Esophagus squamous epithelium (tissue), 5 donors: ENCODE measurements at regions not wholly inside any gene's neighbourhood (a gene's known extent, or its start where the extent isn't known, plus 50 kb on each side); places are given as distances from the start of the nearest gene placed in this dataset.

Source experiments
- DNase-seq: peaks from one replicate; lab custom pipeline; 2025; lab: John Stamatoyannopoulos, UW
- H3K27ac ChIP-seq, 4 donors: fragments of 200-600 bp; sonication (generic); one replicate each; pipeline ENCODE4 v1.5.1; 2016 to 2019; ENCODE audit warnings: mild to moderate bottlenecking in 1 of 4
- H3K27me3 ChIP-seq, 4 donors: fragments of 200-600 bp; sonication (generic); 1 replicate in 3 of 4; 2 replicates in 1 of 4; pipeline versions ENCODE4 v1.5.1 to v1.6.0; 2017 to 2021; ENCODE audit warnings: antibody characterized with exemption in 1 of 4
- H3K36me3 ChIP-seq, 3 donors: fragments of 200-600 bp; sonication (generic); one replicate each; pipeline ENCODE4 v1.5.1; 2016 to 2019
- H3K4me1 ChIP-seq, 3 donors: fragments of 200-600 bp; sonication (generic); one replicate each; pipeline ENCODE4 v1.5.1; 2017 to 2019
- H3K4me3 ChIP-seq, 4 donors: fragments of 200-600 bp; sonication (generic); 1 replicate in 3 of 4; 2 replicates in 1 of 4; pipeline ENCODE4 v1.5.1; 2016 to 2019; ENCODE audit warnings: mild to moderate bottlenecking in 2 of 4, moderate library complexity in 1 of 4
- H3K9me3 ChIP-seq, 3 donors: fragments of 200-600 bp; sonication (generic); one replicate each; pipeline ENCODE4 v1.5.1; 2016 to 2019
- CTCF ChIP-seq, 6 experiments: fragments of 450-650 bp in 4 of 6; fragments of 200-600 bp in 2 of 6; sonication (generic) in 2 of 6; IDR thresholded peaks; one replicate each; pipeline ENCODE4 v1.5.1; 2016 to 2019; ENCODE audit warnings: antibody characterized with exemption in 6 of 6, mild to moderate bottlenecking in 4 of 6, moderate library complexity in 4 of 6
- POLR2A ChIP-seq, 4 donors: fragments of 450-650 bp; IDR thresholded peaks; one replicate each; pipeline ENCODE4 v1.6.1; 2017; ENCODE audit warnings: antibody characterized with exemption in 4 of 4, mild to moderate bottlenecking in 4 of 4, moderate library complexity in 3 of 4
- WGBS, 2 donors: methylation state at CpG; one replicate each; pipeline ENCODE4 v1.1.5; 2018; 5-methylcytosine and 5-hydroxymethylcytosine counted together
- intact Hi-C: fragments of 100-400 bp; cut with DNase I; formaldehyde crosslinking; loops from one replicate; pipeline ENCODE4 v1.15.0; 2022
- donor health status: DM: yes; HTN: yes; CAD: no.

GRCh38 chr15:25234831-25235230 is 204.0 kb downstream of the UBE3A start:
- Histone ChIP-seq H3K9me3 (peaks cover 0 to 89% (median 40%) of the 10 kb centered on the region in 3 donors), H3K36me3 (no peaks in the 10 kb centered on the region), H3K27ac (no peak overlapping the region), H3K4me1 (no peaks in the 10 kb centered on the region), H3K4me3 (no peak overlapping the region), H3K27me3 (no peaks in the 10 kb centered on the region)
- intact Hi-C loops: no loop called here
- no peak for DNase-seq
- TF ChIP-seq POLR2A (IDR thresholded peaks at IDR 0.05) (no peak), CTCF (IDR thresholded peaks at IDR 0.05) (no peak)
- WGBS, 2 donors: 87% methylated on average over 5 of the region's 9 CpGs; no CpG with 5 or more reads in 1 of the 2 donors

GRCh38 chr15:25235391-25235790 is 203.4 kb downstream of the UBE3A start:
- Histone ChIP-seq H3K4me1 (no peaks in the 10 kb centered on the region), H3K9me3 (peaks cover 0 to 89% (median 40%) of the 10 kb centered on the region in 3 donors), H3K4me3 (no peak overlapping the region), H3K27me3 (no peaks in the 10 kb centered on the region), H3K36me3 (no peaks in the 10 kb centered on the region), H3K27ac (no peak overlapping the region)
- DNase-seq: no peak
- intact Hi-C loops: no loop called here
- WGBS, 2 donors: 55% methylated on average over 2 of the region's 5 CpGs; no CpG with 5 or more reads in 1 of the 2 donors
- no peak for TF ChIP-seq CTCF (IDR thresholded peaks at IDR 0.05)
- no peak for TF ChIP-seq POLR2A (IDR thresholded peaks at IDR 0.05)

- DNase-seq: no peak
- peaks cover 0 to 89% (median 34%) of the 10 kb centered on the region in 3 donors for H3K9me3 ChIP-seq
- WGBS, 2 donors: 37 to 100% methylated on average over 1 to 2 of the region's 5 CpGs
- H3K27ac ChIP-seq: no peak overlapping the region
- no peak overlapping the region for H3K4me3 ChIP-seq
- no peaks in the 10 kb centered on the region for H3K36me3 ChIP-seq
- intact Hi-C loops: no loop called here
- H3K4me1 ChIP-seq: no peaks in the 10 kb centered on the region
- TF ChIP-seq POLR2A (IDR thresholded peaks at IDR 0.05): no peak
- TF ChIP-seq CTCF (IDR thresholded peaks at IDR 0.05): no peak
- no peaks in the 10 kb centered on the region for H3K27me3 ChIP-seq
Measured at GRCh38 chr15:25236143-25236860, 202.5 kb downstream of the UBE3A start.

GRCh38 chr15:25236861-25237155 is 202.0 kb downstream of the UBE3A start:
- WGBS, 2 donors: no CpG with 5 or more reads among the region's 3 CpGs
- no peak overlapping the region for H3K27ac ChIP-seq
- no peak overlapping the region for H3K4me3 ChIP-seq
- H3K9me3 ChIP-seq: peaks cover 0 to 94% (median 34%) of the 10 kb centered on the region in 3 donors
- DNase-seq: no peak
- intact Hi-C loops: no loop called here
- no peaks in the 10 kb centered on the region for H3K27me3 ChIP-seq
- TF ChIP-seq POLR2A (IDR thresholded peaks at IDR 0.05) (no peak), CTCF (IDR thresholded peaks at IDR 0.05) (no peak)
- H3K36me3 ChIP-seq: no peaks in the 10 kb centered on the region
- H3K4me1 ChIP-seq: no peaks in the 10 kb centered on the region

GRCh38 chr15:25237291-25237978 is 201.4 kb downstream of the UBE3A start:
- TF ChIP-seq POLR2A (IDR thresholded peaks at IDR 0.05): no peak
- TF ChIP-seq CTCF (IDR thresholded peaks at IDR 0.05): no peak
- DNase-seq: no peak
- Histone ChIP-seq H3K27me3 (no peaks in the 10 kb centered on the region), H3K9me3 (peaks cover 0 to 99% (median 34%) of the 10 kb centered on the region in 3 donors), H3K27ac (no peak overlapping the region), H3K4me3 (no peak overlapping the region), H3K36me3 (no peaks in the 10 kb centered on the region), H3K4me1 (no peaks in the 10 kb centered on the region)
- 61 to 83% methylated on average over 3 to 6 of the region's 14 CpGs for WGBS, 2 donors
- intact Hi-C loops: no loop called here
